Cardiac muscle cell (in vitro differentiated cells and primary cell): ENCODE measurements at regions not wholly inside any gene's neighbourhood (a gene's known extent, or its start where the extent isn't known, plus 50 kb on each side); places are given as distances from the start of the nearest gene placed in this dataset.
"Not testable (repeated sequence)": the region's sequence is repeated elsewhere in the genome, so short reads cannot be mapped to it uniquely, and the experiment has no call there.

Experiments
- DNase-seq, 2 donors: peaks; one replicate each; pipeline versions ENCODE4 v3.0.0 to v3.0.0-alpha.2; 2010 to 2017; ENCODE audit warnings: low read depth in 1 of 2, low spot score in 1 of 2
- H3K27ac ChIP-seq: fragments of 200-600 bp; sonication (generic); 2 replicates; pipeline ENCODE4 v1.5.1; 2016
- H3K27me3 ChIP-seq: fragments of 200-600 bp; sonication (generic); 2 replicates; pipeline ENCODE4 v1.6.0; 2016; ENCODE audit warnings: control low read depth
- H3K36me3 ChIP-seq: fragments of 200-600 bp; sonication (generic); 2 replicates; pipeline ENCODE4 v1.5.1; 2016; ENCODE audit warnings: control low read depth
- H3K4me1 ChIP-seq: fragments of 200-600 bp; sonication (generic); 2 replicates; pipeline ENCODE4 v1.8.1; 2017; ENCODE audit warnings: low read depth, mild to moderate bottlenecking, mixed run types
- H3K4me3 ChIP-seq: fragments of 200-600 bp; sonication (generic); 2 replicates; pipeline ENCODE4 v1.5.1; 2016; ENCODE audit warnings: mild to moderate bottlenecking
- H3K9me3 ChIP-seq: fragments of 200-600 bp; sonication (generic); 2 replicates; pipeline ENCODE4 v1.5.1; 2017; ENCODE audit warnings: low read depth, mild to moderate bottlenecking, control low read depth
- TF ChIP-seq, protein P1 (sequence below): IDR thresholded peaks from 2 replicates; pipeline ENCODE4 v1.5.1; 2012; ENCODE audit warnings: low read depth, mild to moderate bottlenecking, low read length

DNA sequence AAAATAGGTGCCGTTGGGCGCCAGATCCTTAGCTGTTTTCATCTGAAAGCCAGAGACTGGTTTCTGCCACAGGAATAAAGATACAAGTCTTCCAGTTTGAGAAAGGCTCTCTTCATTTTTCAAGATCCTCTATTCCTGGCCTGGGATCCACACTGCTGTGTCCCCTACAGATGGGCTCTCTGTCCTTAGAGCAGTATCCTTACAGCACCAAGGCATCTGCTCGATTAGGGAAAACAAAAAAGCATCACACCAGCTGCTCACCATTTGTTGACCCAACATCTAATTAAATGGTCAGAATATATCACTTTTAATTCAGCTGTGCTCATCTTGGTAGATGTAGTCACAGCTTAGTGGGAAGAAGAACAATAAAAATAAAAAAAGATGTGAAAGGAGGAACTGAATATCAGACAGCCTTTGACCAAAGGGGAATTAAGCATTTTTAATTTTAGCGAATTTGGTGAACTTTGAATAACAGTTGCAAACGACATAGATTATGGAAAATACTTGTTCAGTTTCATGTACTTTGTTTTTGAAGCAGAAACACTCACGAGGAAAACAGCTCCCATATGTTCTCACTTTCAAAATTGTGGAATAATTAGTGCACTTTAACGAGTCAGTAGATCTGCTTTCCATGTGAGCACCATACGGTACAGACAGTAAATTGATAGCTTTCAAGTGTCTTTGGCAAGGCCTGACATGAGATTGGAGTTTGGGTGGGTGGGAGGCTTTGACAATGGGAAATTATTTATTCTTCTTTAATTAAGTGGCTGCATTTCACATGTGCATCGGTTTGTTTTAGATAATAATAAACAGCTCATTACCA lies 148.4 kb upstream of the CLNK start:
- H3K9me3 ChIP-seq = no peaks in the 10 kb centered on the region
- no peak overlapping the region for H3K27ac ChIP-seq
- TF ChIP-seq, protein P1, sequence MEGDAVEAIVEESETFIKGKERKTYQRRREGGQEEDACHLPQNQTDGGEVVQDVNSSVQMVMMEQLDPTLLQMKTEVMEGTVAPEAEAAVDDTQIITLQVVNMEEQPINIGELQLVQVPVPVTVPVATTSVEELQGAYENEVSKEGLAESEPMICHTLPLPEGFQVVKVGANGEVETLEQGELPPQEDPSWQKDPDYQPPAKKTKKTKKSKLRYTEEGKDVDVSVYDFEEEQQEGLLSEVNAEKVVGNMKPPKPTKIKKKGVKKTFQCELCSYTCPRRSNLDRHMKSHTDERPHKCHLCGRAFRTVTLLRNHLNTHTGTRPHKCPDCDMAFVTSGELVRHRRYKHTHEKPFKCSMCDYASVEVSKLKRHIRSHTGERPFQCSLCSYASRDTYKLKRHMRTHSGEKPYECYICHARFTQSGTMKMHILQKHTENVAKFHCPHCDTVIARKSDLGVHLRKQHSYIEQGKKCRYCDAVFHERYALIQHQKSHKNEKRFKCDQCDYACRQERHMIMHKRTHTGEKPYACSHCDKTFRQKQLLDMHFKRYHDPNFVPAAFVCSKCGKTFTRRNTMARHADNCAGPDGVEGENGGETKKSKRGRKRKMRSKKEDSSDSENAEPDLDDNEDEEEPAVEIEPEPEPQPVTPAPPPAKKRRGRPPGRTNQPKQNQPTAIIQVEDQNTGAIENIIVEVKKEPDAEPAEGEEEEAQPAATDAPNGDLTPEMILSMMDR = no peak
- H3K36me3 ChIP-seq = no peaks in the 10 kb centered on the region
- no peaks in the 10 kb centered on the region for H3K27me3 ChIP-seq
- H3K4me1 ChIP-seq = no peaks in the 10 kb centered on the region
- no peak for DNase-seq
- H3K4me3 ChIP-seq = no peak overlapping the region

DNA sequence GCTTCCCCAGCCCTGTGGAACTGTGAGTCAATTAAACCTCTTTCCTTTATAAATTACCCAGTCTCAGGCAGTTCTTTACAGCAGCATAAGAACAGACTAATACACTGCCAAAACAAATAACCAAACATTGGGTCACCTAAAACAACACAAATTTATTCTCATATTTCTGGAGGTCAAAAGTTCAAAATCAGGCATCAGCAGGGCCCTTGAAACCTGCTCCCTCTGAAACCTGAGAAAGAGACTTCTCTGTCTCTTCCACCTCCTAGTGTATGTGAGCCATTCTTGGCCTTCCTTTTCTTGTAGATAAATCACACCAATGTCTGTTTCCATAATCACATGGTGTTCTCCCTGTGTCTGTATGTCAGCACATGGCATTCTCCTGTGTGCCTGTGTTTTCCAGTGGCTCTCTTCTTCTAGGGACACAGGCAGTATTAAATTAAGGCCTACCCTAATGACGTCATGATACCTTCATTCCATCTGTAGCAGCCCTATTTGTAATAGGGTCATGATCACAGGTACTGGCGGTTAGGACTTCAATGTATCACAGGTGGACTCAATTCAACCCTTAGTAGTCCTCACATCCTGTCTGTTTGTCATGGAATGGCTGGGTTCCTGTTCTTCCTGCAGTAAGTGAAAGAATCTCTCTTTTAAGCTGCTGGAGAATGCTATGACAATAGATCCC lies 147.3 kb upstream of the CLNK start:
- H3K36me3 ChIP-seq = no peaks in the 10 kb centered on the region
- TF ChIP-seq, protein P1 = no peak
- no peaks in the 10 kb centered on the region for H3K27me3 ChIP-seq

DNA sequence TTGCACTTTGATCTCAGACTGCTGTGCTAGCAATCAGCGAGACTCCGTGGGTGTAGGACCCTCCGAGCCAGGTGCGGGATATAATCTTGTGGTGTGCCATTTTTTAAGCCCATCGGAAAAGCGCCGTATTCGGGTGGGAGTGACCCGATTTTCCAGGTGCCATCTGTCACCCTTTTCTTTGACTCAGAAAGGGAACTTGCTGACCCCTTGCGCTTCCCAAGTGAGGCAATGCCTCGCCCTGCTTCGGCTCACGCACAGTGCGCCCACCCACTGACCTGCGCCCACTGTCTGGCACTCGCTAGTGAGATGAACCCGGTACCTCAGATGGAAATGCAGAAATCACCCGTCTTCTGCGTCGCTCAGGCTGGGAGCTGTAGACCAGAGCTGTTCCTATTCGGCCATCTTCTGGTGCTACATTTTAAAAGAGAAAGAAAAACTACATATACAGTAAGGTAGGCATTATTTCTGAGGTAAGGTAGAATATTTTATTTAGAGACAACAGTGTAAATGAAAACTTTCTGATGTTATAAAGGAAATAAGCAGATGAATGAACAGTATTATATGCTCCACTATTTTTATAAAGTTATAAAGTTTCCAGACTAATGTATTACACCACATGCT lies 144.5 kb upstream of the CLNK start:
- not testable (repeated sequence) for H3K36me3 ChIP-seq, H3K27ac ChIP-seq, H3K4me3 ChIP-seq, H3K27me3 ChIP-seq, H3K9me3 ChIP-seq, H3K4me1 ChIP-seq, DNase-seq

More for the DNA sequence above, 147.3 kb upstream of the CLNK start:
- no peak for DNase-seq
- Histone ChIP-seq H3K27ac (no peak overlapping the region), H3K4me1 (no peaks in the 10 kb centered on the region), H3K9me3 (no peaks in the 10 kb centered on the region), H3K4me3 (no peak overlapping the region)

DNA sequence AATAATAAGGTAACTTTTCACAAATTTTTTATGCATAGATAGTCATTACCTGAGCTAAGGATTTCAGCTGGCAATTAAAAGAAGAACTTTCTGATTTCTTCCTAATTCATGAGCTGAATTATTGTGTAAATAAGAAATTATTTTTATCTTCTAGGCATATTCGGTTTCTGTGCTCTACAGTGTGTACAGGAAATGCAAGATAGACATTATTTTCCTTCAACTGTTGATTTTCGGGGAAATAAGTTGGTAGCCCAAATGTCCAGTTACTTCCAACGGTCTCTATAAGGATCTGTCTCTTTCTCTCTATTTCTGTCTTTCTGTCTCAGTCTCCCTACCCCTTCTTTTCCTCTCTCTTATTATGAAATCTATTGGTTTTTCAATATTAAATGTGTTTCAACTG lies 137.3 kb upstream of the CLNK start:
- Histone ChIP-seq H3K27ac (no peak overlapping the region), H3K4me1 (no peaks in the 10 kb centered on the region), H3K27me3 (no peaks in the 10 kb centered on the region), H3K9me3 (no peaks in the 10 kb centered on the region), H3K4me3 (no peak overlapping the region), H3K36me3 (no peaks in the 10 kb centered on the region)
- DNase-seq = no peak
- TF ChIP-seq, protein P1 = no peak

DNA sequence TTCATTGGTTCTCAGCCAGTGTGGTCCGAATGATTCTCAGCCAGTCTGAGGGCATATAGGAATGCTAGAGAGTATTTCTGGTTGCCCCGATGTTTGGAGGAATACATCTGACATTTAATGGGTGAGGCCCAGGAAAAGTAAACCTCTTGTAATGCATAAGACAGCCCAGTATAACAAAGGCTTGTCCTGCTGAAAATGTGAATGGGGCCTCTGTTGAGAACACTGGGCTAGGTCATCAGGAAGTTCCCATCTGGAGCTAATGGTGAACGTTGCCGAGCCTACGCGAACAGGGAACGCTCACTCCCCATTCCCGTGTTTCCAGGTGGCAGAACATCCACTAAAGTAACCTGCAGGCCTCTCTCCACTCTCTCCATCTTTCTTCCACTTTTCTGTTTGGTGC lies 132.0 kb upstream of the CLNK start:
- no peak for DNase-seq
- TF ChIP-seq, protein P1 = no peak
- Histone ChIP-seq H3K36me3 (no peaks in the 10 kb centered on the region), H3K27ac (no peak overlapping the region), H3K4me1 (no peaks in the 10 kb centered on the region), H3K9me3 (no peaks in the 10 kb centered on the region), H3K4me3 (no peak overlapping the region), H3K27me3 (no peaks in the 10 kb centered on the region)

DNA sequence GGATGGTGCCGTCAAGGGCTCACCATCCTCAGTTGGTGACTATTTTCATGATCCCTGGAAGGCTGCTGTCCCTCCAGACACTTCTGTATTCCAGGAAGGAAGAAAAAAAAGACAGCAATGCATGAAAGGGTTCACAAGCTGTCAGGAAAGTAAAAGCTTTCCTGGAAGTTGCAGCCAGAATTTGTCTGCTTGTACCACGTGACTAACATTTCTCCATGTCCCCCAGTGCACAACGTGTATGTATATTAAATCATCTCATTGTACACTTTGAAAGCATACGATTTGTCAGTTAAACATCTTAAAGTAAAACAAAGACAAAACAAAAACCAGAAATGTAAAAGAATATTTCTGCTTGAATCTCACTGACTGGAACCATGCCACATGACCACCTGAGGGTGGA lies 127.4 kb upstream of the CLNK start:
- Histone ChIP-seq H3K9me3 (no peaks in the 10 kb centered on the region), H3K4me3 (no peak overlapping the region), H3K4me1 (no peaks in the 10 kb centered on the region), H3K27ac (no peak overlapping the region), H3K27me3 (no peaks in the 10 kb centered on the region), H3K36me3 (no peaks in the 10 kb centered on the region)
- DNase-seq = no peak
- TF ChIP-seq, protein P1 = no peak
